Esophagus (tissue), 2 donors: ENCODE measurements at regions not wholly inside any gene's neighbourhood (a gene's known extent, or its start where the extent isn't known, plus 50 kb on each side); places are given as distances from the start of the nearest gene placed in this dataset.

Experiments
- H3K27ac ChIP-seq, 2 donors: one replicate each; pipeline ENCODE4 v1.5.1; 2013; ENCODE audit warnings: low read depth in 2 of 2, mild to moderate bottlenecking in 2 of 2, inconsistent platforms in 1 of 2, low read length in 1 of 2, moderate library complexity in 1 of 2
- H3K27me3 ChIP-seq, 2 donors: one replicate each; pipeline ENCODE4 v1.6.1; 2013; ENCODE audit warnings: low read length in 2 of 2, control low read depth in 1 of 2, mild to moderate bottlenecking in 1 of 2; ENCODE audit not compliant: insufficient read depth in 2 of 2, control insufficient read depth in 1 of 2
- H3K36me3 ChIP-seq, 2 donors: one replicate each; pipeline ENCODE4 v1.6.1; 2013; ENCODE audit warnings: low read length in 1 of 2; ENCODE audit not compliant: control insufficient read depth in 2 of 2, insufficient read depth in 2 of 2
- H3K4me1 ChIP-seq, 2 donors: one replicate each; pipeline ENCODE4 v1.6.1; 2013; ENCODE audit warnings: low read length in 1 of 2; ENCODE audit not compliant: control insufficient read depth in 2 of 2, insufficient read depth in 2 of 2
- H3K4me3 ChIP-seq, 2 donors: one replicate each; pipeline ENCODE4 v1.5.1; 2013; ENCODE audit warnings: low read length in 2 of 2, mild to moderate bottlenecking in 2 of 2, low read depth in 1 of 2, moderate library complexity in 1 of 2
- H3K9me3 ChIP-seq, 2 donors: one replicate each; pipeline ENCODE4 v1.6.1; 2013; ENCODE audit warnings: mild to moderate bottlenecking in 2 of 2, low read depth in 1 of 2, low read length in 1 of 2, moderate library complexity in 1 of 2; ENCODE audit not compliant: control insufficient read depth in 2 of 2, insufficient read depth in 1 of 2
- WGBS, 2 donors: extraction: QIAGEN DNeasy Blood & Tissue Kit; methylation state at CpG; one replicate each; pipeline ENCODE4 v1.1.7; 2013; 5-methylcytosine and 5-hydroxymethylcytosine counted together
- donor health status: healthy with polysubstance abuse.
- donor health status: Bipolar disorder and iron deficiency.

DNA sequence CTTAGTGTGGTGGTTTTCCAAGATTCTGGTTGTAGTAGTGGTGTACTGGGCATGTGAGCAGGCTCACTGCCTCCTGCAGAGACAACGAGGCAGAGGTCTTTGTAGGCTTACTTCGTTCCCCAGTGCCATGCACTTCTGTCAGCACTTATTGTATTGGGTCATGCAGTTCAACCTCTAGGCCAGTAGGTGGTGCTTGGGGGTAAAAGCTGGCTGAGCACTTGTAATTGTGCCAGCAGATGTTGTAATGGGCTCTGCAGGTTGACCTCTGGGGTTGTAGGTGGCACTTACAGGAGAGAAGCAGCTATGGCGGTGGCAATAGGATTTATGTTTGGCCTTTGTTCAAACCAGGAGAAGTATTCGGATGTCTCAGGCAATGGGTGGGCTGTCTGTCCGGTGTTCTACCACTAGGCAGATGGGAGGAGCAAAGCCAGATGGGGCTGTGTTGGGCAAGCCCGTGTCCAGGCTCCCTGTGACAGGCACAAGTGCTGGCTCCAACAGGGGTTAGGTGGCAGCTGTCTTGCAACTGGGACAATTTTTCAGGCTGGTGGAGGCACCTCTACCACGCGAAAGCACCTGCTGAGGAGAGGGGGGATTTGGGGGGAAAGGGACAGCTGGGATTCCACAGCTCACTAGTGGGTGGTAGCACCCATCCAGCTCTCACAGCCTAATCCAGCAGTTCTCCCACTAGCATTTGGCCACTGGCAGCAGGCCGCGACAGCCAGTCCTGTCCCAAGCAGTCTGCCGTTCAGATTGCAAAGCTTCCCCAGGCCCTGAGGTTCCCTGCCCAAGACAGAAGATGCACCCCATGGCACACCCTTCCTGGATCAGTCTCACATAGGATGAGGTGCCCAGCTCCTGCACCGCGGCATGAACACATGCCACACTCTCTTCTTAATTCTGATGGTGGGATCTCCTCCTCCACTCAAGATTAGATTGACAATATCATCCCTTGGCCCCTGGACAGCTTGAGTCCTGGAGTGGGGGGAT lies 274.5 kb downstream of the CTH start:
- WGBS, 2 donors, result 77 to 79% methylated on average over 13 of the region's 13 CpGs
- Histone ChIP-seq H3K36me3 (no peaks in the 10 kb centered on the region), H3K4me1 (no peaks in the 10 kb centered on the region), H3K27ac (no peak overlapping the region), H3K4me3 (no peak overlapping the region), H3K27me3 (no peaks in the 10 kb centered on the region), H3K9me3 (no peaks in the 10 kb centered on the region)

GRCh38 chr1:70688580-70688979 lies 277.5 kb downstream of the CTH start:
- no peaks in the 10 kb centered on the region for H3K27me3 ChIP-seq
- H3K9me3 ChIP-seq, result peaks cover 0 to 2% of the 10 kb centered on the region in 2 donors
- no peak overlapping the region for H3K4me3 ChIP-seq
- H3K4me1 ChIP-seq, result no peaks in the 10 kb centered on the region
- H3K36me3 ChIP-seq, result no peaks in the 10 kb centered on the region
- H3K27ac ChIP-seq, result no peak overlapping the region
- 60 to 70% methylated on average over 1 of the region's 1 CpG for WGBS, 2 donors

GRCh38 chr1:70706381-70707037 lies 295.4 kb downstream of the CTH start:
- Histone ChIP-seq H3K27ac (no peak overlapping the region), H3K4me3 (peak overlapping the region in 1 of 2 donors; percentile 24), H3K9me3 (no peaks in the 10 kb centered on the region), H3K36me3 (no peaks in the 10 kb centered on the region), H3K27me3 (no peaks in the 10 kb centered on the region), H3K4me1 (no peaks in the 10 kb centered on the region)
- 21 to 27% methylated on average over 30 to 33 of the region's 33 CpGs for WGBS, 2 donors

DNA sequence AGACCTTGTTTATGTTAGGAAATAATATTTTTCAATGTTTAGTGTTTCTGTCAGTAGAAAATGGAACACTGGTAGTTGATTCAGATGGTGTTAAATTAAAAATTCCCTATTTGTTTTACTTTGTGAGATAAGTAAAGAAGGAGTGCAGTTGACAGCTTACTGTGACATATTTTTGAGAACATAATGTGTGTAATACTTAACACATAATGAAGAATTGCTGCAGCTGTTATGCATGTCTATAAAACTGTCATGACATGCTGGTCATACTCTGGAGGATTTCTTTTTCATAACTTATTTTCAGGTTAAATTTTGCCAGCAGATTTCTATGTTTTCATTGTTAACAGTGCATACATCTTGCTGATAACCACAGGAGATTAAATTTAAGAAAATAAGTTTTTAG lies 296.1 kb downstream of the CTH start:
- H3K27ac ChIP-seq, result no peak overlapping the region
- no peaks in the 10 kb centered on the region for H3K36me3 ChIP-seq
- no peaks in the 10 kb centered on the region for H3K9me3 ChIP-seq
- H3K27me3 ChIP-seq, result no peaks in the 10 kb centered on the region
- H3K4me3 ChIP-seq, result no peak overlapping the region
- no peaks in the 10 kb centered on the region for H3K4me1 ChIP-seq

GRCh38 chr1:70714149-70714548 lies 303.1 kb downstream of the CTH start:
- no peaks in the 10 kb centered on the region for H3K36me3 ChIP-seq
- H3K4me3 ChIP-seq, result no peak overlapping the region
- no peak overlapping the region for H3K27ac ChIP-seq
- no peaks in the 10 kb centered on the region for H3K4me1 ChIP-seq
- no peaks in the 10 kb centered on the region for H3K9me3 ChIP-seq
- H3K27me3 ChIP-seq, result no peaks in the 10 kb centered on the region
- 63 to 68% methylated on average over 2 of the region's 2 CpGs for WGBS, 2 donors

DNA sequence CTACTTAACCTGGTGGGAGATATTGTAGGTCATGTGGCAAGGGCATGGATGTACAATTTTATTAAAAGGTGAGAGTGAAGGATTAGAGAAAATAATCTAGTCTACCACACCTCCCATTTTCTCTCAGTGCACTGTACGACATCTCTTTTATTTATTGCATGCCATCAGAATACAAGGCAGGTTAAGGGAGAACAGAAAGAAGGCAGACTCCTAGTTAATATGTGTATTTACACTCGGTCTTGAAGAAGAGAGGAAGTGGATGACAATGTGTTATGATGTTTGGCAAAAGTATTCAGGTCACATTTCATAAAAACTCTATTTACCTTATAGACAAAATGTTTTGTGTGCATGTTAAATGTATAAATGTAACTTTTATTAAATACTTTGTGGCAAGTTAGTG lies 306.1 kb downstream of the CTH start:
- H3K27me3 ChIP-seq, result no peaks in the 10 kb centered on the region
- 41 to 53% methylated on average over 2 of the region's 2 CpGs for WGBS, 2 donors
- H3K27ac ChIP-seq, result no peak overlapping the region
- H3K4me1 ChIP-seq, result no peaks in the 10 kb centered on the region
- H3K4me3 ChIP-seq, result no peak overlapping the region
- H3K9me3 ChIP-seq, result no peaks in the 10 kb centered on the region
- H3K36me3 ChIP-seq, result no peaks in the 10 kb centered on the region

- no peaks in the 10 kb centered on the region for H3K27me3 ChIP-seq
- no peaks in the 10 kb centered on the region for H3K4me1 ChIP-seq
- H3K27ac ChIP-seq, result no peak overlapping the region
- no peaks in the 10 kb centered on the region for H3K9me3 ChIP-seq
- 45 to 63% methylated on average over 1 of the region's 1 CpG for WGBS, 2 donors
- no peaks in the 10 kb centered on the region for H3K36me3 ChIP-seq
- no peak overlapping the region for H3K4me3 ChIP-seq
These were observed 306.6 kb downstream of the CTH start for GRCh38 chr1:70717656-70718055.

DNA sequence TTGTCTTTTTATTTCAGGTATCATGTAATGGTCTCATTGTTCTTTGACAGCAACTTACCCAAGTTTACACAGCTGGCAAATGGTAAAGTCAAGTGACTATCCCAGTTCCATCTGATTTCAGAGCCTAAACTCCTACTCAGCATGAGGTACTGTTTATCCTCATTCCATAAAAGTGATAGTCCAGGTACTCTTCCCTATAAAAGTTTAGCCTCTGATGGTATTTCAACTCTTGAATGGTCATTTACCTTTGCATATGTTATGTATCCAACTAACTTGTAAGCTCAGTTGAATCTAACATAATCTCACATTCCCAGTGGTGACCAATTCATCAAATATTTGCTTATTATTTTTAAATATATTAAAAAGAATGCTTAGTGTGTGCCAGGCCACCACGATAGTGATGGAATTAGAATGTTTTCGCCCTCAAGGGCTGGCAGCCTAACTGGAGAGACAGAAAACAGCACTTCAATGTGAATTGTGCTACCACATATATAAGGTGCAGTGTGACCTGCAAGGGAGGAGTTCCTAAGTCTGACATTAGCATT lies 307.1 kb downstream of the CTH start:
- Histone ChIP-seq H3K27ac (no peak overlapping the region), H3K4me1 (no peaks in the 10 kb centered on the region), H3K4me3 (no peak overlapping the region), H3K36me3 (no peaks in the 10 kb centered on the region), H3K27me3 (no peaks in the 10 kb centered on the region), H3K9me3 (no peaks in the 10 kb centered on the region)
- WGBS, 2 donors, result 33 to 34% methylated on average over 2 of the region's 2 CpGs

DNA sequence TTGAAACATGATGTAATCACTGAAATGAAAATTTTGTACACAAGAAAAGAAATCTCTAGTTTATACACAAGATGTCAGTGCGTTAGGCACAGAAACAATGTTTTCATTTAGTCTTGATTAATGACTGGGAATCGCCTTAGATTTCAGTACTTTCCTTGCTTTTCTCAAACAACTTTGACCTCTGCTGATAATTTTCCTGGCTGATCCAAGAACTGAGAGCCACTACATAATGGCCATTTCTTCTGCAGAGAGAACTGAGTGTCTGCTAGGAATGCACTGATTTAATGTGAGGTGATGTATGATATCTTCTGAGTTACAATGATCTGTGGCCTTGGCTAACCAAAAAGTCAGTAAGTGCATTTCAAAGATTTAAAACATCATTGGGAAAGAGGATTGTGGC lies 308.1 kb downstream of the CTH start:
- WGBS, 2 donors, result 27 to 32% methylated on average over 2 of the region's 2 CpGs
- H3K36me3 ChIP-seq, result no peaks in the 10 kb centered on the region
- no peak overlapping the region for H3K27ac ChIP-seq
- no peaks in the 10 kb centered on the region for H3K4me1 ChIP-seq
- no peaks in the 10 kb centered on the region for H3K9me3 ChIP-seq
- no peaks in the 10 kb centered on the region for H3K27me3 ChIP-seq
- H3K4me3 ChIP-seq, result no peak overlapping the region
